K562 (cell line): ENCODE measurements at regions not wholly inside any gene's neighbourhood (a gene's known extent, or its start where the extent isn't known, plus 50 kb on each side); places are given as distances from the start of the nearest gene placed in this dataset.

Experiments
- BRCA1 ChIP-seq, 2 experiments: fragments of 450-650 bp in 1 of 2; sonication (generic) in 1 of 2; formaldehyde crosslinking in 1 of 2; IDR thresholded peaks; 2 replicates each; pipeline versions ENCODE4 v1.5.0 to v1.6.1; 2017 to 2020; ENCODE audit warnings: mild to moderate bottlenecking in 1 of 2, missing genetic modification reagents in 1 of 2
- CBFB ChIP-seq: sonication (generic); formaldehyde crosslinking; IDR thresholded peaks from 2 replicates; pipeline ENCODE4 v1.4.0; 2020; ENCODE audit warnings: mild to moderate bottlenecking, missing genetic modification reagents
- CREBBP ChIP-seq: IDR thresholded peaks from one replicate; pipeline ENCODE4 v1.6.1; 2012; ENCODE audit warnings: low read depth, mild to moderate bottlenecking, control low read depth, inconsistent platforms, low read length
- CTCF ChIP-seq, 3 experiments: IDR thresholded peaks in 2 of 3; conservative IDR thresholded peaks in 1 of 3; 2 replicates each; pipeline ENCODE4 v1.5.1; 2011 to 2012; ENCODE audit warnings: low read length in 3 of 3, mild to moderate bottlenecking in 3 of 3, control low read depth in 2 of 3, improper control_type of control experiment in 1 of 3, inconsistent platforms in 1 of 3, low read depth in 1 of 3, mixed read lengths in 1 of 3, moderate library complexity in 1 of 3; ENCODE audit not compliant: insufficient read depth in 2 of 3
- DNMT1 ChIP-seq: fragments of 450-650 bp; IDR thresholded peaks from 2 replicates; pipeline ENCODE4 v1.6.1; 2016; ENCODE audit warnings: antibody characterized with exemption, mild to moderate bottlenecking
- FOSL1 ChIP-seq: fragments of 200-800 bp; sonication (Bioruptor generic); conservative IDR thresholded peaks from 2 replicates; pipeline ENCODE4 v1.6.1; 2016; ENCODE audit warnings: missing genetic modification characterization, missing compliant biosample characterization
- GTF2E2 ChIP-seq: fragments of 200-800 bp; sonication (Bioruptor generic); IDR thresholded peaks from 2 replicates; pipeline ENCODE4 v1.6.1; 2016; ENCODE audit warnings: missing genetic modification characterization, missing compliant biosample characterization
- HDAC6 ChIP-seq: IDR thresholded peaks from 2 replicates; pipeline ENCODE4 v1.6.1; 2012; ENCODE audit warnings: low read depth, mild to moderate bottlenecking, control low read depth, inconsistent platforms, low read length, moderate library complexity
- MTF1 ChIP-seq: fragments of 250-450 bp; sonication (Bioruptor Pico); IDR thresholded peaks from 2 replicates; pipeline ENCODE4 v1.9.0; 2021; ENCODE audit warnings: moderate library complexity, mild to moderate bottlenecking, inconsistent platforms, borderline replicate concordance
- MYC ChIP-seq, 2 experiments: fragments of 250-450 bp in 1 of 2; sonication (Bioruptor Pico) in 1 of 2; IDR thresholded peaks; 2 replicates each; pipeline versions ENCODE4 v1.5.1 to v1.6.1; 2012 to 2021; ENCODE audit warnings: low read depth in 2 of 2, borderline replicate concordance in 1 of 2, improper control_type of control experiment in 1 of 2, low read length in 1 of 2, mild to moderate bottlenecking in 1 of 2, moderate library complexity in 1 of 2
- NR3C1 ChIP-seq: sonication (generic); formaldehyde crosslinking; IDR thresholded peaks from 2 replicates; pipeline ENCODE4 v1.8.1; 2022; ENCODE audit warnings: missing genetic modification reagents
- SMAD4 ChIP-seq: fragments of 250-450 bp; sonication (Bioruptor Pico); conservative IDR thresholded peaks from 2 replicates; pipeline ENCODE4 v1.8.0; 2021; ENCODE audit warnings: inconsistent platforms, mild to moderate bottlenecking, moderate library complexity
- ZNF23 ChIP-seq: fragments of 250-450 bp; sonication (Bioruptor Pico); IDR thresholded peaks from 2 replicates; pipeline ENCODE4 v1.4.0; 2020; ENCODE audit warnings: mild to moderate bottlenecking

- TF ChIP-seq FOSL1 (tag) (no peak), CTCF (IDR thresholded peaks at IDR 0.05 in 2 of 3, conservative IDR thresholded peaks at IDR 0.05 in 1 of 3; ENCODE audit: insufficient read depth in 2 of 3, low read depth in 1 of 3, low read length in 3 of 3) (no peak), MYC (IDR thresholded peaks at IDR 0.05; ENCODE audit: low read depth, low read length) (no peak), MYC (CRISPR knock-in tag; IDR thresholded peaks at IDR 0.05; ENCODE audit: borderline replicate concordance, low read depth) (no peak), BRCA1 (IDR thresholded peaks at IDR 0.05) (no peak), BRCA1 (CRISPR knock-in tag; IDR thresholded peaks at IDR 0.05) (no peak), SMAD4 (CRISPR knock-in tag) (no peak), CBFB (no peak), MTF1 (CRISPR knock-in tag) (no peak), ZNF23 (no peak), DNMT1 (no peak), NR3C1 (CRISPR knock-in tag) (no peak), HDAC6 (no peak), GTF2E2 (tag) (no peak), CREBBP (no peak)
Measured at GRCh38 chr6:144947398-144947976, 662.4 kb downstream of the UTRN start.
